ENCODE measurements at regions not wholly inside any gene's neighbourhood (a gene's known extent, or its start where the extent isn't known, plus 50 kb on each side); places are given as distances from the start of the nearest gene placed in this dataset.

GRCh38 chr14:53209370-53209769, 56.2 kb upstream of the DDHD1 start:
- H3K4me1 ChIP-seq (ENCODE audit: insufficient read depth, low read length, severe bottlenecking) = no peaks in the 10 kb centered on the region
- no peaks in the 10 kb centered on the region for H4K20me1 ChIP-seq (ENCODE audit: insufficient read depth, low read length)
- no peaks in the 10 kb centered on the region for H3K79me2 ChIP-seq (ENCODE audit: insufficient read depth, low read length)
- H3K9me3 ChIP-seq (ENCODE audit: low read length) = no peaks in the 10 kb centered on the region
- H3K27me3 ChIP-seq (ENCODE audit: insufficient read depth, low read length) = no peaks in the 10 kb centered on the region
- H3K4me3 ChIP-seq (ENCODE audit: low read depth, low read length, poor library complexity, severe bottlenecking) = no peak overlapping the region
- no peak overlapping the region for H3K27ac ChIP-seq (ENCODE audit: low read depth, low read length, poor library complexity, severe bottlenecking)
- H3K9me2 ChIP-seq (ENCODE audit: low read depth, low read length) = no peaks in the 10 kb centered on the region
- no peak overlapping the region for H3K4me2 ChIP-seq (ENCODE audit: low read length)
- H2AFZ ChIP-seq (ENCODE audit: low read length) = no peak overlapping the region
- TF ChIP-seq EZH2 (IDR thresholded peaks at IDR 0.05; ENCODE audit: borderline replicate concordance, low read length) (no peak), CTCF (IDR thresholded peaks at IDR 0.05; ENCODE audit: low read length) (no peak)
- no peaks in the 10 kb centered on the region for H3F3A ChIP-seq (ENCODE audit: insufficient read depth, low read length)
- no peak overlapping the region for H3K9ac ChIP-seq (ENCODE audit: low read length)
- no peaks in the 10 kb centered on the region for H3K36me3 ChIP-seq (ENCODE audit: insufficient read depth, low read length)
